NCI-H510A (cell line): ENCODE measurements at regions not wholly inside any gene's neighbourhood (a gene's known extent, or its start where the extent isn't known, plus 50 kb on each side); places are given as distances from the start of the nearest gene placed in this dataset.

Source experiments
- DNase-seq: peaks from one replicate; lab custom pipeline; 2025; lab: John Stamatoyannopoulos, UW

GRCh38 chr2:172358691-172359556, 68.5 kb upstream of the ITGA6 start:
- DNase-seq: no peak

- no peak for DNase-seq
Observed at GRCh38 chr2:172361360-172361759, 66.0 kb upstream of the ITGA6 start.

- no peak for DNase-seq
Observed at GRCh38 chr2:172361840-172362239, 65.5 kb upstream of the ITGA6 start.

GRCh38 chr2:172364261-172364660, 63.1 kb upstream of the ITGA6 start:
- no peak for DNase-seq

- no peak for DNase-seq
Observed at GRCh38 chr2:172366596-172367150, 60.7 kb upstream of the ITGA6 start.

GRCh38 chr2:172370821-172371455, 56.4 kb upstream of the ITGA6 start:
- no peak for DNase-seq

GRCh38 chr2:172372436-172372835, 55.0 kb upstream of the ITGA6 start:
- DNase-seq: no peak

GRCh38 chr2:172373076-172373475, 54.3 kb upstream of the ITGA6 start:
- no peak for DNase-seq

- DNase-seq: no peak
Observed at GRCh38 chr2:172373766-172374165, 53.6 kb upstream of the ITGA6 start.

- DNase-seq: no peak
Observed at GRCh38 chr2:172374318-172375240, 52.8 kb upstream of the ITGA6 start.

GRCh38 chr2:172375251-172375650, 52.1 kb upstream of the ITGA6 start:
- DNase-seq: no peak

- DNase-seq: no peak
Observed at GRCh38 chr2:172376016-172376415, 51.4 kb upstream of the ITGA6 start.

GRCh38 chr2:172376505-172377125, 50.8 kb upstream of the ITGA6 start:
- no peak for DNase-seq

GRCh38 chr2:172377408-172377807, 50.0 kb upstream of the ITGA6 start:
- DNase-seq: no peak
